A549 (cell line): ENCODE measurements at regions not wholly inside any gene's neighbourhood (a gene's known extent, or its start where the extent isn't known, plus 50 kb on each side); places are given as distances from the start of the nearest gene placed in this dataset.

ENCODE experiments used
- ATAC-seq, 2 experiments: fragments of 200-7000 bp in 1 of 2; fragments of >200 bp in 1 of 2; cut with Nextera tagmentation in 1 of 2; cut with Tn5 transposase in 1 of 2; 3 replicates each; pipeline versions ENCODE4 v1.8.0 to v1.9.1; 2018 to 2020; ENCODE audit warnings: mild to moderate bottlenecking in 1 of 2, moderate library complexity in 1 of 2
- CTCF ChIA-PET: fragments of 300-600 bp; sonication (Branson Sonifier 250); formaldehyde crosslinking; extraction: SDS; loops from one replicate; lab custom pipeline; 2021; ENCODE audit warnings: antibody characterized with exemption, inconsistent platforms; lab: Yijun Ruan, JAX
- POLR2A ChIA-PET: fragments of 350-600 bp; formaldehyde crosslinking; extraction: SDS; loops from one replicate; lab custom pipeline; 2021; ENCODE audit warnings: antibody characterized with exemption, inconsistent platforms; lab: Yijun Ruan, JAX
- DNase-seq, 2 experiments: peaks; one replicate each; pipeline versions ENCODE4 v3.0.0 to v3.0.0-alpha.2; 2011 to 2016; ENCODE audit warnings: low read depth in 1 of 2, low spot score in 1 of 2
- FAIRE-seq: peaks from 2 replicates; lab custom pipeline; 2011; peaks lifted over from hg19 to GRCh38; lab: Jason Lieb, UNC
- H3K27ac ChIP-seq, 2 experiments: fragments of >200 bp; sonication (Bioruptor Twin); formaldehyde crosslinking; 3 replicates each; pipeline ENCODE4 v1.5.1; 2016 to 2017
- H3K4me1 ChIP-seq: fragments of >200 bp; sonication (Bioruptor Twin); formaldehyde crosslinking; 3 replicates; pipeline ENCODE4 v1.6.1; 2016
- H3K4me2 ChIP-seq: fragments of >200 bp; sonication (Bioruptor Twin); formaldehyde crosslinking; 3 replicates; pipeline ENCODE4 v1.6.1; 2016
- H3K4me3 ChIP-seq: fragments of >200 bp; sonication (Bioruptor Twin); formaldehyde crosslinking; 3 replicates; pipeline ENCODE4 v1.5.1; 2016
- H3K9me3 ChIP-seq: fragments of >200 bp; sonication (Bioruptor Twin); formaldehyde crosslinking; 3 replicates; pipeline ENCODE4 v1.6.1; 2016
- BHLHE40 ChIP-seq: IDR thresholded peaks from 2 replicates; pipeline ENCODE4 v1.6.1; 2012; ENCODE audit warnings: low read depth, low read length, inconsistent platforms
- CBX8 ChIP-seq: fragments of 200-600 bp; sonication (generic); IDR thresholded peaks from 2 replicates; pipeline ENCODE4 v1.6.1; 2016
- CEBPB ChIP-seq, 2 experiments: fragments of >200 bp in 1 of 2; sonication (Bioruptor Twin) in 1 of 2; formaldehyde crosslinking in 1 of 2; IDR thresholded peaks; 2 replicates each; pipeline ENCODE4 v1.6.1; 2012 to 2016
- CHD2 ChIP-seq: fragments of 150-350 bp; IDR thresholded peaks from 2 replicates; pipeline ENCODE4 v1.6.1; 2014; ENCODE audit warnings: low read length; ENCODE audit not compliant: partially characterized antibody
- CHD4 ChIP-seq: fragments of 200-600 bp; sonication (generic); IDR thresholded peaks from 2 replicates; pipeline ENCODE4 v1.6.1; 2016; ENCODE audit warnings: antibody characterized with exemption, mild to moderate bottlenecking, borderline replicate concordance
- EHF ChIP-seq: fragments of 250-450 bp; sonication (Bioruptor Pico); IDR thresholded peaks from 2 replicates; pipeline ENCODE4 v1.5.0; 2020; ENCODE audit warnings: mild to moderate bottlenecking
- ESRRA ChIP-seq: fragments of 150-350 bp; IDR thresholded peaks from 2 replicates; pipeline ENCODE4 v1.6.1; 2014; ENCODE audit warnings: mild to moderate bottlenecking, low read length, borderline replicate concordance
- HEYL ChIP-seq: fragments of 250-450 bp; sonication (Bioruptor Pico); IDR thresholded peaks from 2 replicates; pipeline ENCODE4 v1.8.0; 2021; ENCODE audit warnings: mild to moderate bottlenecking, moderate library complexity
- HOXA7 ChIP-seq: fragments of 250-450 bp; sonication (Bioruptor Pico); IDR thresholded peaks from 2 replicates; pipeline ENCODE4 v1.5.0; 2020; ENCODE audit warnings: mild to moderate bottlenecking, moderate library complexity
- HOXB13 ChIP-seq: fragments of 250-450 bp; sonication (Bioruptor Pico); IDR thresholded peaks from 2 replicates; pipeline ENCODE4 v1.5.0; 2020; ENCODE audit warnings: low read depth, mild to moderate bottlenecking, moderate library complexity
- HOXB5 ChIP-seq: fragments of 250-450 bp; sonication (Bioruptor Pico); IDR thresholded peaks from 2 replicates; pipeline ENCODE4 v1.5.0; 2020; ENCODE audit warnings: mild to moderate bottlenecking, moderate library complexity
- KDM1A ChIP-seq: fragments of 200-600 bp; sonication (generic); IDR thresholded peaks from 2 replicates; pipeline ENCODE4 v1.6.1; 2016; ENCODE audit warnings: low read depth, mild to moderate bottlenecking
- KDM5A ChIP-seq: fragments of 200-600 bp; sonication (generic); IDR thresholded peaks from 2 replicates; pipeline ENCODE4 v1.6.1; 2016; ENCODE audit warnings: antibody characterized with exemption, mild to moderate bottlenecking
- MAZ ChIP-seq: fragments of 150-350 bp; IDR thresholded peaks from 2 replicates; pipeline ENCODE4 v1.6.1; 2014; ENCODE audit warnings: antibody characterized with exemption, low read depth, low read length, borderline replicate concordance
- NR3C1 ChIP-seq: fragments of >200 bp; sonication (Bioruptor Twin); formaldehyde crosslinking; IDR thresholded peaks from 3 replicates; pipeline ENCODE4 v1.6.1; 2017
- POLR2AphosphoS2 ChIP-seq: conservative IDR thresholded peaks from 2 replicates; pipeline ENCODE4 v1.6.1; 2012; ENCODE audit warnings: low read length, improper control_type of control experiment, inconsistent platforms
- RAD21 ChIP-seq, 2 experiments: fragments of >200 bp in 1 of 2; sonication (Bioruptor Twin) in 1 of 2; formaldehyde crosslinking in 1 of 2; IDR thresholded peaks in 1 of 2; conservative IDR thresholded peaks in 1 of 2; 2 replicates in 1 of 2; 3 replicates in 1 of 2; pipeline ENCODE4 v1.6.1; 2012 to 2018; ENCODE audit warnings: inconsistent platforms in 1 of 2
- RARB ChIP-seq: fragments of 250-450 bp; sonication (Bioruptor Pico); IDR thresholded peaks from 2 replicates; pipeline ENCODE4 v1.8.0; 2021; ENCODE audit warnings: mild to moderate bottlenecking, moderate library complexity
- RFX5 ChIP-seq: fragments of 450-650 bp; IDR thresholded peaks from 2 replicates; pipeline ENCODE4 v1.7.1; 2014; ENCODE audit warnings: antibody characterized with exemption, mild to moderate bottlenecking, moderate library complexity
- SREBF2 ChIP-seq: fragments of 450-650 bp; IDR thresholded peaks from 2 replicates; pipeline ENCODE4 v1.6.1; 2014; ENCODE audit warnings: mild to moderate bottlenecking, moderate library complexity
- TFCP2L1 ChIP-seq: fragments of 250-450 bp; sonication (Bioruptor Pico); IDR thresholded peaks from 2 replicates; pipeline ENCODE4 v1.5.0; 2021; ENCODE audit warnings: mild to moderate bottlenecking
- ZC3H11A ChIP-seq: fragments of 450-650 bp; IDR thresholded peaks from 2 replicates; pipeline ENCODE4 v1.6.1; 2014; ENCODE audit warnings: antibody characterized with exemption, mild to moderate bottlenecking
- ZFP36 ChIP-seq: fragments of 450-650 bp; IDR thresholded peaks from 2 replicates; pipeline ENCODE4 v1.6.1; 2014; ENCODE audit warnings: borderline replicate concordance; ENCODE audit not compliant: partially characterized antibody
- ZNF302 ChIP-seq: fragments of 250-450 bp; sonication (Bioruptor Pico); IDR thresholded peaks from 2 replicates; pipeline ENCODE4 v1.9.0; 2021; ENCODE audit warnings: inconsistent platforms, mild to moderate bottlenecking, moderate library complexity
- WGBS: methylation state at CpG from one replicate; pipeline ENCODE4 v1.1.6; 2017; ENCODE audit errors: missing lambda C conversion rate; 5-methylcytosine and 5-hydroxymethylcytosine counted together
- TF ChIP-seq, protein P1 (sequence below): IDR thresholded peaks from 2 replicates; pipeline ENCODE4 v1.6.1; 2012
- TF ChIP-seq, protein P2 (sequence below): fragments of 250-450 bp; sonication (Bioruptor Pico); IDR thresholded peaks from 2 replicates; pipeline ENCODE4 v1.5.0; 2021; ENCODE audit warnings: mild to moderate bottlenecking, moderate library complexity, borderline replicate concordance
- TF ChIP-seq, protein P3 (sequence below): IDR thresholded peaks from 2 replicates; pipeline ENCODE4 v1.6.1; 2012; ENCODE audit warnings: low read depth, borderline replicate concordance

DNA sequence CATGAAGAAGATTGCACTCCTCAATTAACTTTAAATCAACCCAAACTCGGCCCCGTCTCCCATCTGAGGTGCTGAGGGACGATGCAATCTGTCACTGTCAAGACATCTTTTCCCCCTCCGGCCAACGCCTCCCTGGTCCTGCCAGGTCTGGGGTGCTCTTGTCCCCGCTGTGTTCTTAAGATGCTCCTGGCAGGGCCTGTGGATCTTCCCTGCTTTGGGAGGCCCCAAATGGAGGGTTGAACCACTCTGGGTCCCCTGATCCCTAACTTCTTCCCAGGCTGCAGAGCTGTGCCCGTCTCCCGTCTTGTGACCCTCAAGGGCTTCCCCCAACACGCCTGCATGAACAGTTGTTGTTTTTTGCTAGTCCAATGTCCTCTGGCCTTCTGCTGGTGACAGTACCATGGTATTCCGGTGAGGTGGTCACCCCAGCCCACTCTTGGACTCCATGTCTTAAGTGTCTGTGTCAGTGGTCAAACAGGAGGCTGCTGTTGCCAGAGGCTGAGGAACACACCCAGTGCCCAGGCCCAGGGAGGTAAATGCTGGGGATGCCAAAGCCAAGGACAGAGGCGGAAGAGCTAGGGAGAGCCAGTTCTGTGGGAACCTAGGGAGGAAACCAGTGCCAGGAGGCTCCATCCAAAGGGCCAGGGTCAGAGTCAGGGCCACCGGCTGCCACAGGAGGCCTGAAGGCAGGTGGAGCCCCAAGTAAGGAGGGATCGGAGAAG, 70.6 kb upstream of the SHANK2 start:
- ATAC-seq = no peak
- peaks cover 18% of the 10 kb centered on the region for H3K9me3 ChIP-seq
- DNase-seq = no peak
- no peak for FAIRE-seq
- TF ChIP-seq ZFP36 = no peak
- no peak for TF ChIP-seq MAZ
- TF ChIP-seq CEBPB (IDR thresholded peaks at IDR 0.05) = no peak
- TF ChIP-seq HOXA7 (CRISPR knock-in tag) = no peak
- TF ChIP-seq TFCP2L1 (CRISPR knock-in tag) = no peak
- no peak for TF ChIP-seq CHD2
- no peak for TF ChIP-seq ZC3H11A
- no peak for TF ChIP-seq NR3C1
- no peak for TF ChIP-seq CHD4
- 74% methylated on average over 13 of the region's 13 CpGs for WGBS
- no peak overlapping the region for H3K4me2 ChIP-seq
- CTCF ChIA-PET = no interaction called here
- H3K4me1 ChIP-seq = no peaks in the 10 kb centered on the region
- H3K4me3 ChIP-seq = no peak overlapping the region
- POLR2A ChIA-PET = no interaction called here
- no peak overlapping the region for H3K27ac ChIP-seq

DNA sequence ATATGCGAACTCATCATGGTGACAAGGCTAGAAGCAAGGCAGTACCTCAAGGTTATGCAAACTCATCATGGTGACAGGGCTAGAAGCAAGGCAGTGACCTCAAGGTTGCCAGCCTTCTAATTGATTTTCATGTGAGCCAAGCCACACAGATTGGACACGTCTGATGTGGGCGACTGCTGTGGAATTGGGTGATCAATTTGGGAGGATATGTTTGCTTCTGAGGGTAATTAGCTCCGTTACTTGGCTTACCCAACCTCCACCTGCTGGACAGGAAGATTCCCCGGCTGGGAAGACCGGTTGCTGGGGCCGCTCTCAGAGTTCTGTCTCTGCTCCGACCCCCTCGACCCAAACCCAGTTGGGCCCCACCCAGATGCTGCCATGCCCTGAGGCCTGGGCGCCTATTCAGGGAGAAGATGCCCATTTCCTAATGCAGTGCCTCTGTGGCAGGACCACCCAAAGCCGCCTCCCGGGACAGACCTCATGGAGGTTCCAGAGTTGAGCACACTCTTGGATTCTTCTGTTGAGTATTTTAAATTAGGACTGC, 69.9 kb upstream of the SHANK2 start:
- Histone ChIP-seq H3K27ac (no peak overlapping the region), H3K4me3 (no peak overlapping the region), H3K4me2 (no peak overlapping the region), H3K9me3 (peaks cover 25% of the 10 kb centered on the region), H3K4me1 (no peaks in the 10 kb centered on the region)
- ChIA-PET CTCF (no interaction called here), POLR2A (no interaction called here)
- 83% methylated on average over 12 of the region's 12 CpGs for WGBS
- ATAC-seq = no peak
- TF ChIP-seq CBX8 (no peak), SREBF2 (no peak), EHF (no peak), HOXB5 (CRISPR knock-in tag) (no peak), POLR2AphosphoS2 (no peak), HEYL (CRISPR knock-in tag) (no peak), TFCP2L1 (CRISPR knock-in tag) (no peak), KDM1A (no peak), RAD21 (conservative IDR thresholded peaks at IDR 0.05 in 1 of 2, IDR thresholded peaks at IDR 0.05 in 1 of 2) (no peak), RARB (CRISPR knock-in tag) (no peak), HOXB13 (no peak), BHLHE40 (no peak), KDM5A (no peak), ZC3H11A (no peak)
- TF ChIP-seq, protein P1, sequence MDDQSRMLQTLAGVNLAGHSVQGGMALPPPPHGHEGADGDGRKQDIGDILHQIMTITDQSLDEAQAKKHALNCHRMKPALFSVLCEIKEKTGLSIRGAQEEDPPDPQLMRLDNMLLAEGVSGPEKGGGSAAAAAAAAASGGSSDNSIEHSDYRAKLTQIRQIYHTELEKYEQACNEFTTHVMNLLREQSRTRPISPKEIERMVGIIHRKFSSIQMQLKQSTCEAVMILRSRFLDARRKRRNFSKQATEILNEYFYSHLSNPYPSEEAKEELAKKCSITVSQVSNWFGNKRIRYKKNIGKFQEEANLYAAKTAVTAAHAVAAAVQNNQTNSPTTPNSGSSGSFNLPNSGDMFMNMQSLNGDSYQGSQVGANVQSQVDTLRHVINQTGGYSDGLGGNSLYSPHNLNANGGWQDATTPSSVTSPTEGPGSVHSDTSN = no peak
- TF ChIP-seq, all 56 proteins: peak for 0
- FAIRE-seq (no peak), DNase-seq (no peak)

DNA sequence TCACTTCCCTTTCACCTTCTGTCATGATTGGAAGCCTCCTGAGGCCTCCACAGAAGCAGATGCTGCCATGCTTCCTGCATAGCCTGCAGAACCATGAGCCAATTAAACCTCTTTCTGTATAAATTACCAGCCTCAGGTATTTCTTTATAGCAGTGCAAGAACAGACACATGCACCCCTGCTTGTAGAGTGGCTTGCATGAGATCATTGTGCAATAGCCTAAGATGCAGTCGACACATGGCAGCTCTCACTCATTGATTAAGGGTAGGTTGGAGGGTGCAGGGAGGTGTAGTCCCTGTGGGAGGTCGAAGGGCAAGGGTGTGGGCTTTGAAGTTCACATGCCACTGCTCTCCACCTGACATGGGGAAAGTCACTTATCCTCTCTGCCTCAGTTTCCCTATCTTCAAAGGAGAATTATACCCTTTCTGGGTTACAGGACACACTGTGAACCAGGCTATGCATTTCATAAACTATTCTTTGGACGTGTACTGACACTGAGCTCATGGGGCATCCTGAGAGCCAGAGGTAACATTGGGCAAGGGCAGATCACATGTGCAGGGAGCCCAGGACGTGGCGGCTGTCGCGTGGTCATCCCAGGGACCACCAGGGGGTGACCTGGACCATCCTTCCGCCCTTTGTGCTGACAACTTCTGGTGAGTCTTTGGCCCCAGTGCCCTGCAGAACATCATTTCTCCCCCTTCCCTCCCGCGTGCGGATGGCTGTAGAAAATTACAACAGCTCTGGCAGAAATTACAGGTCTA, 69.2 kb upstream of the SHANK2 start:
- H3K27ac ChIP-seq = no peak overlapping the region
- CTCF ChIA-PET = no interaction called here
- FAIRE-seq = no peak
- H3K4me2 ChIP-seq = no peak overlapping the region
- ATAC-seq = no peak
- no peak overlapping the region for H3K4me3 ChIP-seq
- POLR2A ChIA-PET = no interaction called here
- 75% methylated on average over 11 of the region's 11 CpGs for WGBS
- H3K4me1 ChIP-seq = no peaks in the 10 kb centered on the region
- H3K9me3 ChIP-seq = peaks cover 32% of the 10 kb centered on the region
- no peak for DNase-seq
- no peak for TF ChIP-seq HEYL (CRISPR knock-in tag)
- TF ChIP-seq RARB (CRISPR knock-in tag) = no peak
- TF ChIP-seq, protein P2, sequence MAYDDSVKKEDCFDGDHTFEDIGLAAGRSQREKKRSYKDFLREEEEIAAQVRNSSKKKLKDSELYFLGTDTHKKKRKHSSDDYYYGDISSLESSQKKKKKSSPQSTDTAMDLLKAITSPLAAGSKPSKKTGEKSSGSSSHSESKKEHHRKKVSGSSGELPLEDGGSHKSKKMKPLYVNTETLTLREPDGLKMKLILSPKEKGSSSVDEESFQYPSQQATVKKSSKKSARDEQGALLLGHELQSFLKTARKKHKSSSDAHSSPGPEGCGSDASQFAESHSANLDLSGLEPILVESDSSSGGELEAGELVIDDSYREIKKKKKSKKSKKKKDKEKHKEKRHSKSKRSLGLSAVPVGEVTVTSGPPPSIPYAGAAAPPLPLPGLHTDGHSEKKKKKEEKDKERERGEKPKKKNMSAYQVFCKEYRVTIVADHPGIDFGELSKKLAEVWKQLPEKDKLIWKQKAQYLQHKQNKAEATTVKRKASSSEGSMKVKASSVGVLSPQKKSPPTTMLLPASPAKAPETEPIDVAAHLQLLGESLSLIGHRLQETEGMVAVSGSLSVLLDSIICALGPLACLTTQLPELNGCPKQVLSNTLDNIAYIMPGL = no peak
- TF ChIP-seq ZC3H11A = no peak
- TF ChIP-seq, protein P1 = no peak
- TF ChIP-seq SREBF2 = no peak
- no peak for TF ChIP-seq ZNF302
- TF ChIP-seq RFX5 = no peak
- no peak for TF ChIP-seq ESRRA
- TF ChIP-seq, protein P3, sequence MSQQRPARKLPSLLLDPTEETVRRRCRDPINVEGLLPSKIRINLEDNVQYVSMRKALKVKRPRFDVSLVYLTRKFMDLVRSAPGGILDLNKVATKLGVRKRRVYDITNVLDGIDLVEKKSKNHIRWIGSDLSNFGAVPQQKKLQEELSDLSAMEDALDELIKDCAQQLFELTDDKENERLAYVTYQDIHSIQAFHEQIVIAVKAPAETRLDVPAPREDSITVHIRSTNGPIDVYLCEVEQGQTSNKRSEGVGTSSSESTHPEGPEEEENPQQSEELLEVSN = no peak
- TF ChIP-seq RAD21 (conservative IDR thresholded peaks at IDR 0.05 in 1 of 2, IDR thresholded peaks at IDR 0.05 in 1 of 2) = no peak
